Jurkat, Clone E6-1 (cell line): ENCODE measurements at regions not wholly inside any gene's neighbourhood (a gene's known extent, or its start where the extent isn't known, plus 50 kb on each side); places are given as distances from the start of the nearest gene placed in this dataset.
"Not testable (repeated sequence)": the region's sequence is repeated elsewhere in the genome, so short reads cannot be mapped to it uniquely, and the experiment has no call there.

Source experiments
- DNase-seq: peaks from one replicate; pipeline ENCODE4 v3.0.0-alpha.2; 2011; ENCODE audit warnings: low read depth, low spot score
- H3K4me3 ChIP-seq: 2 replicates; pipeline ENCODE4 v1.5.1; 2011; ENCODE audit warnings: mild to moderate bottlenecking, low read length, control low read depth, moderate library complexity

DNA sequence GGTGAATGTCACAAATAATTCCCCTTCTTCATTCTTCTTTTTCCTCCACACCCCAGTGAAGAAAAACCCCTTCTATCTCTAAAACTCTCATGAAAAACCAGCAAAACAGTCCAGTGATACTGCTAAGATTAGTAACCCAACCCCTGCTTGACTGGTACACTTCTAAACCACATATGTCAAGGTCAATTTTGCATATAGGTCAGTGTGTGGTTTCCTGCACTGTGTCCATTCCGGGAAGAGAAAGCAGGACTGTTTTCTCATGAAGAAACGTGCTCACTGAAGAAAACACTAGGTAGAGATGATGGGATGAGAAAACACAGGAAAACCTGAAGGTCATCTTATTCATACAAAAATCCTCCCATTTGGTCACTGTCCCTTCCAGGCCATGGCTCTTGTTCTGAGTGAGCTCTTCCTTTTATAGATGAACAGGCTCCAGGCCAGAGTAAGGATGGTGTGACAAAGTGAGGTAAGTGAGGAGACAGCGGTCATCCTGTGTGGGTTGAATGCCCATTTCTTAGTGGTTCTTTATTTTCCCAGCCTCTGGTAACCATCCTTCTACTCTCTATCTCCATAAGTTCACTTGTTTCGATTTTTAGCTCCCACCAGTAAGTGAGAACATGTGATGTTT lies 122.7 kb downstream of the FASLG start:
- no peak overlapping the region for H3K4me3 ChIP-seq
- no peak for DNase-seq

- DNase-seq, result no peak
- no peak overlapping the region for H3K4me3 ChIP-seq
Measured at GRCh38 chr1:172789840-172790239, 130.9 kb downstream of the FASLG start.

DNA sequence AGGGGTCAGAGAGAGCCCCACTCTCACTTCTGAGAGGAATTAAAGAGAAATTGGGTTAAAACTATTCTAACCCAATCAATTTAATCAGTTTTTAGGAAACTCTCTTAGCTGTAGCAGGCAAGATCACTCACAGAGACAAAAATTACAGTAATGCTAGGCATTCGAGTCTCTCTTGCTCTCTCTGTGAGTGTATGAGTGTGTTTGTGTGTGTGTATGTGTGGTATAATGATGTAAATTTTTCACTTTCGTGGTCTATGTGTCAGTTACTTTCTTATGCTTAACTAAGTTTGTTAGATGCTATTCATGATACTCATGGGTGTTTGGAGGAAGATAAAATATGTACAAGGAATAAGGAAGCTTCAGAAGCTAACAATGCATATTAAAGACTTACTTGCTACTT lies 131.3 kb downstream of the FASLG start:
- DNase-seq, result no peak
- no peak overlapping the region for H3K4me3 ChIP-seq

- no peak for DNase-seq
- H3K4me3 ChIP-seq, result no peak overlapping the region
Measured at GRCh38 chr1:172793823-172794222, 134.9 kb downstream of the FASLG start.

GRCh38 chr1:172795741-172796140 lies 136.8 kb downstream of the FASLG start:
- H3K4me3 ChIP-seq, result no peak overlapping the region
- DNase-seq, result no peak

DNA sequence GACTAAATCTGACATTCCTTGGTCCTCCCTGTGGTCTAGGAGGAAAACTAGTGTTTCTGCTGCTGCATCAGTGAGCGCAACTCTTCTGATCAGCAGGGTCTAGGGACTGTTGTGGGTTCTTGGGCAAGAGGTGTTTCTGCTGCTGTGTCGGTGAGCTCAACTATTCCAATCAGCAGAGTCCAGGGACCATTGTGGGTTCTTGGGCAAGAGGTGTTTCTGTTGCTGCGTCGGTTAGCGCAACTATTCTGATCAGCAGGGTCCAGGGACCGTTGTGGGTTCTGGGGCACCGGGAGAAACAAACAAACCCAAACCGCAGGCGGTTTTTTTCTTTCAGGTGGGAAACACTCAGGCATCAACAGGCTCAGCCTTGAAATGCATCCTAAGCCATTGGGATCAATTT lies 140.9 kb downstream of the FASLG start:
- not testable (repeated sequence) for H3K4me3 ChIP-seq, DNase-seq

DNA sequence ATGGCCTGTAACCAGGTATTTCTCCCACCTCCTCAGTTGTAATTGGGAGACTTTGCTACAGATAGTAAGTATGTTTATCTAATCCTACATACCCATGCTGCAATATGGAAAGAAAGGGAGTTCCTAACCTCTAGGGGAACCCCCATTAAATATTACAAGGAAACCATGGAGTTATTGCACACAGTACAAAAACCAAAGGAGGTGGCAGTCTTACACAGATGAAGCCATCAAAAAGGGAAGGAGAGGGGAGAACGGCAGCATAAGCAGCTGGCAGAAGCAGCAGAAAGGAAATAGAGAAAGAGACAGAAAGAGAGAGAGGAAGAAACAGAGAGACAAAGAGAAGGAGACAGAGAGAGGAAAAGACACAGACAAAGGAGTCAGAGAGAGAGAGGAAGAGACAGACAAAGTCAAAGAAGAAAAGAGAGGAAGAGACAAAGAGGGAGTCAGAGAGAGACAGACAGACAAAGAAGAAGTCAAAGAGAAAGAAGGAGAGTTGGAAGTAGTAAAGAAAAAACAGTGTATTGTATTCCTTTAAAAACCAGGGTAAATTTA lies 142.9 kb downstream of the FASLG start:
- DNase-seq, result no peak
- H3K4me3 ChIP-seq, result no peak overlapping the region

DNA sequence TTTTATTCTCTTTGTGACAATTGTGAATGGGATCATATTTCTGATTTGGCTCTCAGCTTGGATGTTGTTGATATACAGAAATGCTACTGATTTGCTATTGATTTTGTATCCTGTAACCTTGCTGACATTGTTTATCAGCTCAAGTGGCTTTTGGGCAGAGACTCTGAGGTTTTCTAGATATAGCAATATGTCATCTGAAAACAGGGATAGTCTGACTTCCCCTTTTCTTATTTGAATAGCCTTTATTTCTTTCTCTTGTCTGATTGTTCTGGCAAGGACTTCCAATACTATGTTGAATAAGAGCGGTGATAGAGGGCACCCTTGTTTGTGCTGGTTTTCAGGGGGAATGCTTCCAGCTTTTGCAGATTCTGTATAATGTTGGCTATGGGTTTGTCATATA lies 150.8 kb downstream of the FASLG start:
- H3K4me3 ChIP-seq, result no peak overlapping the region
- DNase-seq, result no peak

DNA sequence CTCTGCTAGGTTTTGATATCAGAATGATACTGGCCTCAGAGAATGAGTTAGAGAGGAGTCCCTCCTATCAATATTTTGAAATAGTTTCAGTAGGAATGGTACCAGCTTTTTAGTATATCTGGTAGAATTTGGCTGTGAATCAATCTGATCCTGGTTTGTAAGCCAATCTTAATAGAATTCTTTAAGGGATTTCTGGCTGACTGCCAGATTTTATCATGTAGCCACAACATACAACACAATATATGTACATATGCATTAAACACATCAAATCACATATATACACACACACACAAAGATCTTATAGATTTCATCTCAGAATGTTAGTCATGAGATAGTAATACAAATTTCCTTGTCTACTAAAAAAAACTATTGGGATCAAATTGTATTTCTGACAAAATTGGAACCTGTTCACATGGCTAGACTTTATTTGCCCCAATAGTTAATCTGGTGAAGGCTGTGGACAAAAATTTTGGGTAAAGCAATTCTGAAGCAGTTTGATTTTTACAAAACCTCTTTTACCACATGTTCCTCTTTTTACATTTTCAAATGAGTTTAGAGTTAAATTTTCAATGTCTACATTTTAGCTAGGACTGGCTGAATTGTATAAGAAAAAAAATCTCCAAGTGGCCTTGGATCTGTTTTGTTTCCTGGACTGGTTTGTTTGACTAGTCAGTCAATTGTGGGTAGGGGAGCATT lies 151.7 kb downstream of the FASLG start:
- no peak for DNase-seq
- H3K4me3 ChIP-seq, result no peak overlapping the region

GRCh38 chr1:172811694-172812093 lies 152.8 kb downstream of the FASLG start:
- H3K4me3 ChIP-seq, result no peak overlapping the region
- DNase-seq, result no peak

- DNase-seq, result no peak
Measured at GRCh38 chr1:172812118-172812517, 153.2 kb downstream of the FASLG start.

GRCh38 chr1:172813330-172813729 lies 154.4 kb downstream of the FASLG start:
- DNase-seq, result no peak
- no peak overlapping the region for H3K4me3 ChIP-seq

More at GRCh38 chr1:172812118-172812517, 153.2 kb downstream of the FASLG start:
- H3K4me3 ChIP-seq, result no peak overlapping the region

DNA sequence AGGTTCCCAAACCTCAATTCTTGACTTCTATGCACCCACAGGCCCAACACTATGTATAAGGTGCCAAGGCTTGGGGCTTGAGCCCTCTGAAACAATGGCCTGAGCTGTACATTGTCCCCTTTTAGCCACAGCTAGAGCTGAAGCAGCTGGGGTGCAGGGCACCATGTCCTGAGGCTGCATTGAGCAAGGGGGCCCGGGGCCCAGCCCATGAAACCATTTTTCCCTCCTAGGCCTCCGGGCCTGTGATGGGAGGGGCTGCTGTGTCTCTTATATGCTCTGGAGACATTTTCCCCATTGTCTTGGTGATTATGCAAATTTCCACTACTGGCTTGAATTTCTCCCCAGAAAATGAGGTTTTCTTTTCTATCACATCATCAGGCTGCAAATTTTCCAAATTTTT lies 155.5 kb downstream of the FASLG start:
- DNase-seq, result no peak
- no peak overlapping the region for H3K4me3 ChIP-seq

DNA sequence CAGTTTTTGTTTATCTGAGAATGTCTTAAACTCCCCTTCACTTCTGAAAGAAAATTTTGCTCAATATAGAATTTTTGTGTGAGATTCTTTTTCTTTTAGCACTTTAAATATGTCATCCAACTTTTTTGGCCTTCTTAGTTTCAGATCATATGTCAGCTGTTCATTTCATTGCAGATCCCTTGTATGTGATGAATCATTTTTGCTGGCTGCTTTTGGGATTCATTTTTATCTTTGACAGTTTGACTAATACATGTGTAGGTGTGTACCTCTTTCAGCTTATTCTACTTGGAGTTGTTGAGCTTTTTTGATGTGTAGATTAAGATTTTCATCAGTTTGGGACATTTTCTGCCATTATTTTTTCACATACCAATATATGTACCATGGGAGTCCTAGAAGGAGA lies 156.8 kb downstream of the FASLG start:
- no peak for DNase-seq
- no peak overlapping the region for H3K4me3 ChIP-seq

DNA sequence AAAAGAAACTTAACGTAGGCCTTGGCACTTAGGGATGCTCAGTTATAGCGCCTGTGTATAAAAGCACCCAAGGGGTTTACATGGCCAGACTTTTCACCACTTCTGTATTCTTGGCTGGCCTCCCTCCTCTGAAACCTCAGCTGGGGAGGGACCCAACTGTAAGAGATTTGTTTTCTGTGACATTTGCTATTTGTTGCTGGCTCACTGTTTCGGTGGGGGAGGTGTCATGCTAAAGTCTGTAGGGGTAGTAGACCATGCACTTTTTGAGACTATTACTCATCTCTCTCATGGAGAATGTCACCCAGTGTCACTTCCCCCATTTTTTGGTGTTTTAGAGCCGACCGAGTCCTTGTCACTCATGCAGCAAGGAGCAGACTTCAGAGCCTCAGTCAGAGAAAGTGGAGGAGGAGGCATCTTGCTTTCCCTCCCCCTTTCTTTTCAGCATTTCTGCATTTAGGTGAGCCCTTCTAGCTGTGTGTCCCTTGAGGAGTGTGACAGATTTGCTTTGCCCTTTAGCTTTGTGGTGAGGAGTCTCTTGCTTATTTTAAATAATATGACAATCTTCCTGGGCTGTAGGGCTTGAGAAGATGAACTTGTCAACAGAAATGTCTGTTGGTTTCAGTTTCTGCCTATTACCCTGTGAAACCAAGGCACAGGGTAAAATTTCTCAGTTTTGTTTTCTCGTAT lies 160.1 kb downstream of the FASLG start:
- DNase-seq, result no peak
- no peak overlapping the region for H3K4me3 ChIP-seq

DNA sequence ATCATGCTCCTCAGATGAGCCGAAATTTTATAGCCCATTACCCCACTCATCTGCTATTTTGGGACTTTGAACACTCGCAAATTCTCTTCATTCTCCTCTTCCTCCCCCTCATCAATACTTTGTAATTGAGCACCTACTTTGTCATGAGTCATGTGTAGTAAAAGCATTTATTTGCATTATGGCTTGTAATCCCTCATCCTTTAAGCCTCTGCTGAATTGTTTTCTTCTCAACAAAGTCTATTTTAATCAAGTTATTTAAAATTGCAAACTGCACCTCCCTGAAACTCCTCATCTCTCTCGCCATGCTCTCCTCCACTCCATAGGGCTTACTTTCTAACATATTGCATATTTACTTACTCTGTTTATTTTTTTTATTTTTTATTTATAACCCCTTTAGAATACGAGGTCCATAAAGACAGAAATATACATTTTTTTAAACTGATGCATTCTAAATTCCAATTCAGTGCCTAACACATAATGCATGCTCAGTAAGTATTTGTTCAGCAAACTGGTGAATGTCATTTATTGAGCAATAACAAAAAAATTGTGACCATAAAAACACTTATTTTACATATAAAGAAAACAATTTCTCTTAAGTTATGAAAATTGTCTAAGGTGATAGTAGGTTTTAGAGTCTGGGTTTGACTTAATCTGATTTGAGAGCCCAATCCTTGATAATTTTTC lies 161.7 kb downstream of the FASLG start:
- no peak overlapping the region for H3K4me3 ChIP-seq
- no peak for DNase-seq

GRCh38 chr1:172821609-172822274 lies 162.8 kb downstream of the FASLG start:
- H3K4me3 ChIP-seq, result no peak overlapping the region
- no peak for DNase-seq

DNA sequence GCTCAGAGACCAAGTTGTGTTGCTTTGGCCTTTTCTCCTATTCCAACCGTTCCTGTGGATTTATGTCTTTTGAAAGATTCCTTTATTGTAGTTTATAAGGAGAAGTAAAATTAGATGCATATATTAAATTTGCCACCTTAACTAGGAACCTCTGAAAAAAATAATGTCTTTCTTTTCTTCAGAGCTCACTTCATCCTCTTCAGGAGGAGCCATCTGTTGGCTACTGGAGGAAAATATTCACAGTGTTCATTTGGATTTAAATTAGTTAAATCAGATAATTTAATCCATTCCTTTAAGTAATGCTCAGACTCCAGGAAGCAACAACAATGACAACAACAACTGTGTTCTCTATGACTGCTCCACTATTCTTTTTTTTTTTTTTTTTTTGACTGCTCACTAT lies 164.0 kb downstream of the FASLG start:
- H3K4me3 ChIP-seq, result no peak overlapping the region
- DNase-seq, result no peak

GRCh38 chr1:172823534-172823933 lies 164.6 kb downstream of the FASLG start:
- H3K4me3 ChIP-seq, result no peak overlapping the region
- no peak for DNase-seq
